WTC11 (cell line): ENCODE measurements at regions not wholly inside any gene's neighbourhood (a gene's known extent, or its start where the extent isn't known, plus 50 kb on each side); places are given as distances from the start of the nearest gene placed in this dataset.

ENCODE experiments used
- ATAC-seq: fragments of 200-7000 bp; cut with Tn5 transposase; 2 replicates; pipeline ENCODE4 v1.10.0; 2021; ENCODE audit warnings: mild to moderate bottlenecking, moderate library complexity
- CTCF ChIA-PET: fragments of 300-600 bp; sonication (Branson Sonifier 250); formaldehyde crosslinking; loops from one replicate; lab custom pipeline; 2021; ENCODE audit warnings: antibody characterized with exemption; lab: Charles Lee
- POLR2A ChIA-PET: fragments of 350-600 bp; sonication (Branson Sonifier 250); formaldehyde crosslinking; loops from one replicate; lab custom pipeline; 2021; ENCODE audit warnings: antibody characterized with exemption; lab: Charles Lee
- DNase-seq: peaks from one replicate; pipeline ENCODE4 v3.0.0; 2021; ENCODE audit warnings: low spot score
- H3K27ac Mint-ChIP-seq: 2 replicates; pipeline ENCODE4 v1.8.0; 2021; ENCODE audit warnings: mixed read lengths
- H3K27me3 Mint-ChIP-seq: 2 replicates; pipeline ENCODE4 v1.8.0; 2021; ENCODE audit warnings: low read depth, mild to moderate bottlenecking, moderate library complexity, mixed read lengths
- H3K36me3 Mint-ChIP-seq: 2 replicates; pipeline ENCODE4 v1.8.0; 2021; ENCODE audit warnings: mixed read lengths
- H3K4me1 Mint-ChIP-seq: 2 replicates; pipeline ENCODE4 v1.8.0; 2022; ENCODE audit warnings: mixed read lengths
- H3K4me3 Mint-ChIP-seq: 2 replicates; pipeline ENCODE4 v1.8.0; 2021; ENCODE audit warnings: mild to moderate bottlenecking, moderate library complexity, mixed read lengths
- H3K9me3 Mint-ChIP-seq: 2 replicates; pipeline ENCODE4 v1.8.0; 2021; ENCODE audit warnings: mixed read lengths
- ATF2 ChIP-seq: sonication (generic); formaldehyde crosslinking; IDR thresholded peaks from 2 replicates; pipeline ENCODE4 v1.8.1; 2022; ENCODE audit warnings: low read depth, missing genetic modification reagents, borderline replicate concordance
- CDX4 ChIP-seq: fragments of 250-450 bp; sonication (Bioruptor Pico); IDR thresholded peaks from 2 replicates; pipeline ENCODE4 v1.9.0; 2021; ENCODE audit warnings: moderate library complexity, mild to moderate bottlenecking, inconsistent platforms, borderline replicate concordance
- CREM ChIP-seq: sonication (generic); formaldehyde crosslinking; IDR thresholded peaks from 2 replicates; pipeline ENCODE4 v1.8.1; 2022; ENCODE audit warnings: mild to moderate bottlenecking, missing genetic modification reagents, moderate library complexity
- FOXP1 ChIP-seq: sonication (generic); formaldehyde crosslinking; IDR thresholded peaks from 2 replicates; pipeline ENCODE4 v1.8.0; 2022; ENCODE audit warnings: missing genetic modification reagents, mild to moderate bottlenecking, moderate library complexity, borderline replicate concordance
- IRF2 ChIP-seq: sonication (generic); formaldehyde crosslinking; IDR thresholded peaks from 2 replicates; pipeline ENCODE4 v1.8.0; 2022; ENCODE audit warnings: low read depth, missing genetic modification reagents, borderline replicate concordance
- MXD4 ChIP-seq: fragments of 250-450 bp; sonication (Bioruptor Pico); IDR thresholded peaks from 2 replicates; pipeline ENCODE4 v1.8.0; 2021; ENCODE audit warnings: mild to moderate bottlenecking, moderate library complexity, borderline replicate concordance
- OVOL2 ChIP-seq: fragments of 250-450 bp; sonication (Bioruptor Pico); IDR thresholded peaks from 2 replicates; pipeline ENCODE4 v1.9.0; 2021; ENCODE audit warnings: mild to moderate bottlenecking, borderline replicate concordance
- PRRX2 ChIP-seq: fragments of 250-450 bp; sonication (Bioruptor Pico); IDR thresholded peaks from 2 replicates; pipeline ENCODE4 v1.8.0; 2021; ENCODE audit warnings: mild to moderate bottlenecking
- TCF7 ChIP-seq: sonication (generic); formaldehyde crosslinking; IDR thresholded peaks from 2 replicates; pipeline ENCODE4 v1.8.0; 2022; ENCODE audit warnings: mild to moderate bottlenecking, low read depth, missing genetic modification reagents, moderate library complexity
- TEAD4 ChIP-seq: sonication (generic); formaldehyde crosslinking; IDR thresholded peaks from 2 replicates; pipeline ENCODE4 v1.8.0; 2022; ENCODE audit warnings: mild to moderate bottlenecking, missing genetic modification reagents
- USF1 ChIP-seq: sonication (generic); formaldehyde crosslinking; IDR thresholded peaks from 2 replicates; pipeline ENCODE4 v1.8.0; 2022; ENCODE audit warnings: mild to moderate bottlenecking, missing genetic modification reagents
- ZNF317 ChIP-seq: sonication (generic); formaldehyde crosslinking; IDR thresholded peaks from 2 replicates; pipeline ENCODE4 v1.8.1; 2023; ENCODE audit warnings: low read depth, mild to moderate bottlenecking, moderate library complexity, missing genetic modification reagents, borderline replicate concordance
- TF ChIP-seq, protein P1 (sequence below): sonication (generic); formaldehyde crosslinking; conservative IDR thresholded peaks from 2 replicates; pipeline ENCODE4 v1.8.1; 2023; ENCODE audit warnings: mild to moderate bottlenecking, low read depth, missing genetic modification reagents, moderate library complexity
- TF ChIP-seq, protein P2 (sequence below): fragments of 250-450 bp; sonication (Bioruptor Pico); IDR thresholded peaks from 2 replicates; pipeline ENCODE4 v1.8.0; 2021; ENCODE audit warnings: mild to moderate bottlenecking
- TF ChIP-seq, protein P3 (sequence below): sonication (generic); formaldehyde crosslinking; IDR thresholded peaks from 2 replicates; pipeline ENCODE4 v1.8.1; 2022; ENCODE audit warnings: low read depth, mild to moderate bottlenecking, moderate library complexity, missing genetic modification reagents, borderline replicate concordance
- TF ChIP-seq, protein P4 (sequence below): sonication (generic); formaldehyde crosslinking; IDR thresholded peaks from 2 replicates; pipeline ENCODE4 v1.8.1; 2023; ENCODE audit warnings: mild to moderate bottlenecking, missing genetic modification reagents
- TF ChIP-seq, protein P5 (sequence below): fragments of 200-600 bp; IDR thresholded peaks from 2 replicates; pipeline ENCODE4 v1.8.0; 2022; ENCODE audit warnings: antibody characterized with exemption

GRCh38 chr1:218498056-218498938 lies 153.2 kb downstream of the TGFB2 start (continued):
- TF ChIP-seq, protein P1, sequence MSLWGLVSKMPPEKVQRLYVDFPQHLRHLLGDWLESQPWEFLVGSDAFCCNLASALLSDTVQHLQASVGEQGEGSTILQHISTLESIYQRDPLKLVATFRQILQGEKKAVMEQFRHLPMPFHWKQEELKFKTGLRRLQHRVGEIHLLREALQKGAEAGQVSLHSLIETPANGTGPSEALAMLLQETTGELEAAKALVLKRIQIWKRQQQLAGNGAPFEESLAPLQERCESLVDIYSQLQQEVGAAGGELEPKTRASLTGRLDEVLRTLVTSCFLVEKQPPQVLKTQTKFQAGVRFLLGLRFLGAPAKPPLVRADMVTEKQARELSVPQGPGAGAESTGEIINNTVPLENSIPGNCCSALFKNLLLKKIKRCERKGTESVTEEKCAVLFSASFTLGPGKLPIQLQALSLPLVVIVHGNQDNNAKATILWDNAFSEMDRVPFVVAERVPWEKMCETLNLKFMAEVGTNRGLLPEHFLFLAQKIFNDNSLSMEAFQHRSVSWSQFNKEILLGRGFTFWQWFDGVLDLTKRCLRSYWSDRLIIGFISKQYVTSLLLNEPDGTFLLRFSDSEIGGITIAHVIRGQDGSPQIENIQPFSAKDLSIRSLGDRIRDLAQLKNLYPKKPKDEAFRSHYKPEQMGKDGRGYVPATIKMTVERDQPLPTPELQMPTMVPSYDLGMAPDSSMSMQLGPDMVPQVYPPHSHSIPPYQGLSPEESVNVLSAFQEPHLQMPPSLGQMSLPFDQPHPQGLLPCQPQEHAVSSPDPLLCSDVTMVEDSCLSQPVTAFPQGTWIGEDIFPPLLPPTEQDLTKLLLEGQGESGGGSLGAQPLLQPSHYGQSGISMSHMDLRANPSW (CRISPR knock-in tag), result no peak

DNA sequence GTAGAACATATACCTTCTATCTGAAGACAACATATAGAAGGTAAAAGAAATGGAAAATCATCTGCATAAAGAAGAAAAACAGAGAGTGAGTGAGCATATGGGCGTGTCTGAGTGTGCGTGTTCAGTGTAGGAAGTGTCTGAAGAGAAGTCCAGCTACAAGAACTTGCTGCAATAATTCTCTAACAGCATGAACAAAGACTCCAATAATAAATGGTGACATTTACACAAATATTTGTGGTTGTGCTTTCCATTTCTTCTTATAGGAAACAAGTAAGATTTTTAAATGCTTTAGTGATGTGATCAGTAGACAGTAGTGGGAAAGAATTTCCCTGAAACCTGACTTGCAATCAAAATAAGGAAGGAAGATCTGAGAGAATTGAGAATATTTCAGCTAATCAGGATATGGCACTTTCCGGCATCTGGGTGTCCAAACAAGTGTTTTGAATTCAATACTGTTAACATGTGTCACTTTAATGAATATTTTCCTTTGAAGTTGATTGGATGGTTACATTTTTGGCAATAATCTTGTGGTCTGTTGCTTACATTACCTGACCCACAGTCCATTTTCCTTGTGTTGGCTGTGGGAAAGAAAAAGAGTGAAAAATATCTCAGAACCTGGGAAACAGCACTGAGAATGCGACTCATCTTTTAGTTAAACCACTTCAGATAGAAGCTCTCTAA lies 154.0 kb downstream of the TGFB2 start:
- Mint-ChIP-seq H3K4me1 (peaks cover 24% of the 10 kb centered on the region), H3K36me3 (no peaks in the 10 kb centered on the region), H3K27ac (no peak overlapping the region), H3K4me3 (no peak overlapping the region), H3K9me3 (peaks cover 8% of the 10 kb centered on the region; the same call in 1 of the 2 replicates), H3K27me3 (no peaks in the 10 kb centered on the region)
- ChIA-PET POLR2A (no interaction called here), CTCF (no interaction called here)
- TF ChIP-seq, protein P2, sequence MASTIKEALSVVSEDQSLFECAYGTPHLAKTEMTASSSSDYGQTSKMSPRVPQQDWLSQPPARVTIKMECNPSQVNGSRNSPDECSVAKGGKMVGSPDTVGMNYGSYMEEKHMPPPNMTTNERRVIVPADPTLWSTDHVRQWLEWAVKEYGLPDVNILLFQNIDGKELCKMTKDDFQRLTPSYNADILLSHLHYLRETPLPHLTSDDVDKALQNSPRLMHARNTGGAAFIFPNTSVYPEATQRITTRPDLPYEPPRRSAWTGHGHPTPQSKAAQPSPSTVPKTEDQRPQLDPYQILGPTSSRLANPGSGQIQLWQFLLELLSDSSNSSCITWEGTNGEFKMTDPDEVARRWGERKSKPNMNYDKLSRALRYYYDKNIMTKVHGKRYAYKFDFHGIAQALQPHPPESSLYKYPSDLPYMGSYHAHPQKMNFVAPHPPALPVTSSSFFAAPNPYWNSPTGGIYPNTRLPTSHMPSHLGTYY (CRISPR knock-in tag), result no peak
- TF ChIP-seq, protein P3, sequence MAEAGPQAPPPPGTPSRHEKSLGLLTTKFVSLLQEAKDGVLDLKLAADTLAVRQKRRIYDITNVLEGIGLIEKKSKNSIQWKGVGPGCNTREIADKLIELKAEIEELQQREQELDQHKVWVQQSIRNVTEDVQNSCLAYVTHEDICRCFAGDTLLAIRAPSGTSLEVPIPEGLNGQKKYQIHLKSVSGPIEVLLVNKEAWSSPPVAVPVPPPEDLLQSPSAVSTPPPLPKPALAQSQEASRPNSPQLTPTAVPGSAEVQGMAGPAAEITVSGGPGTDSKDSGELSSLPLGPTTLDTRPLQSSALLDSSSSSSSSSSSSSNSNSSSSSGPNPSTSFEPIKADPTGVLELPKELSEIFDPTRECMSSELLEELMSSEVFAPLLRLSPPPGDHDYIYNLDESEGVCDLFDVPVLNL (CRISPR knock-in tag), result no peak
- TF ChIP-seq CREM (CRISPR knock-in tag) (no peak), TEAD4 (CRISPR knock-in tag) (no peak), MXD4 (CRISPR knock-in tag) (no peak), OVOL2 (CRISPR knock-in tag) (no peak), ZNF317 (CRISPR knock-in tag) (no peak), ATF2 (no peak), TCF7 (CRISPR knock-in tag) (no peak), PRRX2 (no peak), FOXP1 (CRISPR knock-in tag) (no peak), IRF2 (CRISPR knock-in tag) (no peak), USF1 (CRISPR knock-in tag) (no peak), CDX4 (no peak)
- TF ChIP-seq, protein P4, sequence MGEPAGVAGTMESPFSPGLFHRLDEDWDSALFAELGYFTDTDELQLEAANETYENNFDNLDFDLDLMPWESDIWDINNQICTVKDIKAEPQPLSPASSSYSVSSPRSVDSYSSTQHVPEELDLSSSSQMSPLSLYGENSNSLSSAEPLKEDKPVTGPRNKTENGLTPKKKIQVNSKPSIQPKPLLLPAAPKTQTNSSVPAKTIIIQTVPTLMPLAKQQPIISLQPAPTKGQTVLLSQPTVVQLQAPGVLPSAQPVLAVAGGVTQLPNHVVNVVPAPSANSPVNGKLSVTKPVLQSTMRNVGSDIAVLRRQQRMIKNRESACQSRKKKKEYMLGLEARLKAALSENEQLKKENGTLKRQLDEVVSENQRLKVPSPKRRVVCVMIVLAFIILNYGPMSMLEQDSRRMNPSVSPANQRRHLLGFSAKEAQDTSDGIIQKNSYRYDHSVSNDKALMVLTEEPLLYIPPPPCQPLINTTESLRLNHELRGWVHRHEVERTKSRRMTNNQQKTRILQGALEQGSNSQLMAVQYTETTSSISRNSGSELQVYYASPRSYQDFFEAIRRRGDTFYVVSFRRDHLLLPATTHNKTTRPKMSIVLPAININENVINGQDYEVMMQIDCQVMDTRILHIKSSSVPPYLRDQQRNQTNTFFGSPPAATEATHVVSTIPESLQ (CRISPR knock-in tag), result no peak
- TF ChIP-seq, protein P5, sequence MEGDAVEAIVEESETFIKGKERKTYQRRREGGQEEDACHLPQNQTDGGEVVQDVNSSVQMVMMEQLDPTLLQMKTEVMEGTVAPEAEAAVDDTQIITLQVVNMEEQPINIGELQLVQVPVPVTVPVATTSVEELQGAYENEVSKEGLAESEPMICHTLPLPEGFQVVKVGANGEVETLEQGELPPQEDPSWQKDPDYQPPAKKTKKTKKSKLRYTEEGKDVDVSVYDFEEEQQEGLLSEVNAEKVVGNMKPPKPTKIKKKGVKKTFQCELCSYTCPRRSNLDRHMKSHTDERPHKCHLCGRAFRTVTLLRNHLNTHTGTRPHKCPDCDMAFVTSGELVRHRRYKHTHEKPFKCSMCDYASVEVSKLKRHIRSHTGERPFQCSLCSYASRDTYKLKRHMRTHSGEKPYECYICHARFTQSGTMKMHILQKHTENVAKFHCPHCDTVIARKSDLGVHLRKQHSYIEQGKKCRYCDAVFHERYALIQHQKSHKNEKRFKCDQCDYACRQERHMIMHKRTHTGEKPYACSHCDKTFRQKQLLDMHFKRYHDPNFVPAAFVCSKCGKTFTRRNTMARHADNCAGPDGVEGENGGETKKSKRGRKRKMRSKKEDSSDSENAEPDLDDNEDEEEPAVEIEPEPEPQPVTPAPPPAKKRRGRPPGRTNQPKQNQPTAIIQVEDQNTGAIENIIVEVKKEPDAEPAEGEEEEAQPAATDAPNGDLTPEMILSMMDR, result no peak
- ATAC-seq, result no peak
- no peak for DNase-seq
